ENCODE measurements at regions not wholly inside any gene's neighbourhood (a gene's known extent, or its start where the extent isn't known, plus 50 kb on each side); places are given as distances from the start of the nearest gene placed in this dataset.
"Not testable (repeated sequence)": the region's sequence is repeated elsewhere in the genome, so short reads cannot be mapped to it uniquely, and the experiment has no call there.

DNA sequence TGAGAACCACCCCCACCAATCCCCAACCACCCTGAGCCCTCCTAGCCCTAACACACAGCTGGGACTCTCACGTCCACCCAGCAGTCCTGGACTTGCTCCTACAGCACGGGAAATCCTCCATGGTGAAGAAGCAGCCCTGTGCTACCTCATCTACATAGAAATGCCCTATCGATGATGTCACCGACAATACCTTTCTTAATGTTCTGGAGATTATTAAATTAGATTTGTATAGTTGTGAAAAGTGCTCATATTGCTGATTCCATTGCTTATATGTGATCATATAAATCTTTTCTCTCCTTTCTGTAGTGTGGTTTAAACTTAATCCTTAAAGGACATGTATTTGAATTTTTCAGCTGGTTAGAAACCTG lies 97.1 kb downstream of the PPIAL4G start:
- H3K4me1 ChIP-seq (ENCODE audit: control insufficient read depth, insufficient read depth, low read length); H3K9me3 ChIP-seq (ENCODE audit: control insufficient read depth, insufficient read depth, low read length); H3K36me3 ChIP-seq (ENCODE audit: control insufficient read depth, insufficient read depth, low read length); DNase-seq (ENCODE audit: low read depth, low spot score); H3K27ac ChIP-seq (ENCODE audit: low read length); H3K27me3 ChIP-seq (ENCODE audit: control insufficient read depth, insufficient read depth, low read length); H3K4me3 ChIP-seq (ENCODE audit: low read length): not testable (repeated sequence)
- WGBS (ENCODE audit: insufficient coverage, insufficient read length): no CpG with 5 or more reads among the region's 4 CpGs

DNA sequence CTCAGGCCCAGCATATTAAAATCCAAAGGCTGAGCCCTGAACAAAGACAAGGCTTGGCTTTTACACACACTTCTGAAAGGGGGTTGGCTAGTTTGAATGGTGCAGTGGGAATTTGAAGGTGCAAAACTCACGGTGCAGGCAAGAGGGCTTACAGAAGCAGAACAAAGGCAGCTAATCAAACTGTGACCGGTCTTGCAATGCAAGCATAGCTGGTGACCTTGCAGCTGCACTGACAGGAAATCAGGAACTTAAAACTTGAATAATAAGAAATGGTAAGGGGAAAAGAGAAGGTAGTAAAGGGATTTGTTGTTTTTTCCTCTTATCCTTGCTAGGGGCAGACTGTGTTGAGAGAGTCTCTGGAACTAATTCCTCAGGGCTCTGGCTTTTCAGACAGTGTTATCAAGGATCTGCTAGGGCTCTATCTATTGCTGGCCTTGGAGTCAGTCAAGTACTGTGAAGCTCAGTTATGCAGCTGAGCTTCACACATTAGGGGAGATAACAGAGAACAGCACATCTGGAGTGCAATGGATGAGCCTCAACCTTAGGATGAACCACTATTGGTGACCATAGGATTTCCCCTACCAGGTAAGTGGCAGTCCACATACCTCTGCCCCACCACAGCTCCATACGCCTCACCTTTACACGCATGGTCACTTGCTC lies 97.6 kb downstream of the PPIAL4G start:
- Histone ChIP-seq H3K27me3 (ENCODE audit: control insufficient read depth, insufficient read depth, low read length) (no peaks in the 10 kb centered on the region), H3K9me3 (ENCODE audit: control insufficient read depth, insufficient read depth, low read length) (no peaks in the 10 kb centered on the region), H3K4me1 (ENCODE audit: control insufficient read depth, insufficient read depth, low read length) (no peaks in the 10 kb centered on the region), H3K4me3 (ENCODE audit: low read length) (no peak overlapping the region), H3K36me3 (ENCODE audit: control insufficient read depth, insufficient read depth, low read length) (no peaks in the 10 kb centered on the region), H3K27ac (ENCODE audit: low read length) (no peak overlapping the region)
- WGBS (ENCODE audit: insufficient coverage, insufficient read length): no CpG with 5 or more reads among the region's 4 CpGs
- DNase-seq (ENCODE audit: low read depth, low spot score): no peak

DNA sequence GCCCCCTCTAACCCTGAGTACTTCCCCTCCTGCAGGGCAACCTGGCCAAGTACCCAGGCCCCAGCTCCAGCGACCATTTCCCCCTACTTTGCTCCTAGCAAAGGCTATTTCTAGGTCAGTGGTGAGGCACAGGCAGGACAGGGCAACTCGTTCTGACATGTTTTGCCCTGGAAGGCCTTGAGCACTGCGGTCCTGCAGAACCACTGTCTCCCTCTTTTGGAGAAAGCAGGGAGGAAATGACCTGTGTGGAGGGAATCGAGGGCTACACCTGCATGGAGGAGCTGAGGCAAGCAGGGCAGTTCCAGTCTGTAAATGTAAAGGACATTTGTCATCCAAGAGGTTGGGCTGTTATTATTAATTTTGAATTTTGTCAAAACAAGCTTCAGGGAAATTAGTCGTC lies 99.1 kb downstream of the PPIAL4G start:
- Histone ChIP-seq H3K4me3 (ENCODE audit: low read length) (no peak overlapping the region), H3K27me3 (ENCODE audit: control insufficient read depth, insufficient read depth, low read length) (no peaks in the 10 kb centered on the region), H3K9me3 (ENCODE audit: control insufficient read depth, insufficient read depth, low read length) (no peaks in the 10 kb centered on the region), H3K4me1 (ENCODE audit: control insufficient read depth, insufficient read depth, low read length) (no peaks in the 10 kb centered on the region), H3K27ac (ENCODE audit: low read length) (no peak overlapping the region), H3K36me3 (ENCODE audit: control insufficient read depth, insufficient read depth, low read length) (no peaks in the 10 kb centered on the region)
- no peak for DNase-seq (ENCODE audit: low read depth, low spot score)
- no CpG with 5 or more reads among the region's 5 CpGs for WGBS (ENCODE audit: insufficient coverage, insufficient read length)

DNA sequence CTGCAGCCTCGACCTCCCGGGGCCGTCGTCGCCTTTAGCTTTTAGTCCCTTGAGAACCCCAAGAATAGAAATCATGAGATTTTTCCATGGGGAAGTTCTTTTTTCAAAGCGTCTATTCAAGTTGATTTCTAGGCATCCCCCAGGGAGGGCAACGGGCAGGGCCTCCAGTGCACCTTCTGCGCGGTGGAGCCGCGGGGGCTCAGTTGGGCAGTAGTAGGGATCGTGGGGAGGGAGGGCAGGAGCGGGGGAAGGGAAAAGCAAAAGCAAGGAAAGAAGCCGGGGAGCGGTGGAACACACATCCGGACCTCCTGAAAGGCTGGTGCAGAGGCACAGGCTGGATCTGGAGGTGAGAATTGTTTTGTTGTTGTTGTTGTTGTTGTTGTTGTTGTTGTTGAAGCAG lies 103.4 kb downstream of the PPIAL4G start:
- DNase-seq (ENCODE audit: low read depth, low spot score): no peak
- Histone ChIP-seq H3K36me3 (ENCODE audit: control insufficient read depth, insufficient read depth, low read length) (no peaks in the 10 kb centered on the region), H3K4me1 (ENCODE audit: control insufficient read depth, insufficient read depth, low read length) (no peaks in the 10 kb centered on the region), H3K4me3 (ENCODE audit: low read length) (peak overlapping the region; percentile 70; the same call in 1 of the 2 replicates), H3K9me3 (ENCODE audit: control insufficient read depth, insufficient read depth, low read length) (no peaks in the 10 kb centered on the region), H3K27ac (ENCODE audit: low read length) (no peak overlapping the region), H3K27me3 (ENCODE audit: control insufficient read depth, insufficient read depth, low read length) (no peaks in the 10 kb centered on the region)
- WGBS (ENCODE audit: insufficient coverage, insufficient read length): no CpG with 5 or more reads among the region's 16 CpGs

DNA sequence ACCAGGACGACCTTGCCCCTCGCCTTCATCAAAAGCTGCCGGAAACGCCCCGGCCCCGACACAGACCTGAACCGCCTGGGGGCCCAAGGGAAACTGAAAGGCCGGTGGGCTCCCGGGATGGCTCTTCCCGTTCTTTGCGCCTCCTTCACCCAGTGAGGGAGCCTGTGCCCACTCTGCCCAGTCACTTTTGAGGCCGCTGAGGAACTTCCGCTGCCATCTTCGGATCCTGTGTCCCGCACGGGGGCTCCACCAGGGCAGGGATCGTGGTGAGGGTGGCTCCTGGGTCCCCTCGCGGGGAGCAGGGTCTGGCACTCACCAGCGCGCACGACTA lies 104.0 kb downstream of the PPIAL4G start:
- Histone ChIP-seq H3K9me3 (ENCODE audit: control insufficient read depth, insufficient read depth, low read length) (no peaks in the 10 kb centered on the region), H3K4me1 (ENCODE audit: control insufficient read depth, insufficient read depth, low read length) (no peaks in the 10 kb centered on the region), H3K4me3 (ENCODE audit: low read length) (peak overlapping the region; percentile 70; the same call in 1 of the 2 replicates), H3K36me3 (ENCODE audit: control insufficient read depth, insufficient read depth, low read length) (no peaks in the 10 kb centered on the region), H3K27me3 (ENCODE audit: control insufficient read depth, insufficient read depth, low read length) (no peaks in the 10 kb centered on the region), H3K27ac (ENCODE audit: low read length) (no peak overlapping the region)
- WGBS (ENCODE audit: insufficient coverage, insufficient read length): no CpG with 5 or more reads among the region's 22 CpGs
- no peak for DNase-seq (ENCODE audit: low read depth, low spot score)

DNA sequence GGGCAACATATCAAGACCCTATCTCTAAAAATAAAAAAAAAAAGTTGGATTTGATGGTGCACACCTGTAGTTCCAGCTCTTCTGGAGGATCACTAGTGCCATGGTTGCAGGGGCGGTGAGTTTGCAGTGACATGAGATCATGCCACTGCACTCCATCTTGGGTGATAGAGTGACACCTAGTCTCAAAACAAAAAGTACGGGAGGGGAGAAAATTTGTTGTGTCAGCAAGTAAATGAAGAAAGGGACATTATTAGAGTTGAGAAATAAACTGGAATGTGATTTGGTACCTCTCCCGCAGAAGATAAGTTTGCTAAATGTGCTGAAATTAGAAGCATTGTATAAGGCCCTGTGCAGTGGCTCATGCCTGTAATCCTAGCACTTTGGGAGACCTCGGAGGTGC lies 105.1 kb downstream of the PPIAL4G start:
- WGBS (ENCODE audit: insufficient coverage, insufficient read length): no CpG with 5 or more reads among the region's 4 CpGs
- not testable (repeated sequence) for H3K27me3 ChIP-seq (ENCODE audit: control insufficient read depth, insufficient read depth, low read length); H3K27ac ChIP-seq (ENCODE audit: low read length); H3K4me3 ChIP-seq (ENCODE audit: low read length); H3K9me3 ChIP-seq (ENCODE audit: control insufficient read depth, insufficient read depth, low read length); H3K36me3 ChIP-seq (ENCODE audit: control insufficient read depth, insufficient read depth, low read length); H3K4me1 ChIP-seq (ENCODE audit: control insufficient read depth, insufficient read depth, low read length); DNase-seq (ENCODE audit: low read depth, low spot score)

DNA sequence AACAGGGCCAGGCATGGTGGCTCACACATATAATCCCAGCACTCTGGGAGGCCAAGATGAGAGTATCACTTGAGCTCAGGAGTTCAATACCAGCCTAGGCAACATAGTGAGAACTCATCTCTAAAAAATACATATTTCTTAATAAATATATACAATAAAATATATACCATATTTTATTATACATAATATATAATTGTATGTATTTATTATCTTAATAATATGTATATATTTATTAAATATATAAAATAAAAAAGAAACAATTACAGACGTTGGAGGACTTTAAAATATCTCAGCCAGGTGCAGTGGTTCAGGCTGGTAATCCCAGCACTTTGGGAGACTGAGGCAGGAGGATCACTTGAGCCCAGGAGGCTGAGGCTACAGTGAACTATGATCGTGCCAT lies 106.1 kb downstream of the PPIAL4G start:
- no CpG with 5 or more reads among the region's 2 CpGs for WGBS (ENCODE audit: insufficient coverage, insufficient read length)
- H3K27me3 ChIP-seq (ENCODE audit: control insufficient read depth, insufficient read depth, low read length); H3K36me3 ChIP-seq (ENCODE audit: control insufficient read depth, insufficient read depth, low read length); H3K4me3 ChIP-seq (ENCODE audit: low read length); H3K4me1 ChIP-seq (ENCODE audit: control insufficient read depth, insufficient read depth, low read length); H3K27ac ChIP-seq (ENCODE audit: low read length); H3K9me3 ChIP-seq (ENCODE audit: control insufficient read depth, insufficient read depth, low read length); DNase-seq (ENCODE audit: low read depth, low spot score): not testable (repeated sequence)

DNA sequence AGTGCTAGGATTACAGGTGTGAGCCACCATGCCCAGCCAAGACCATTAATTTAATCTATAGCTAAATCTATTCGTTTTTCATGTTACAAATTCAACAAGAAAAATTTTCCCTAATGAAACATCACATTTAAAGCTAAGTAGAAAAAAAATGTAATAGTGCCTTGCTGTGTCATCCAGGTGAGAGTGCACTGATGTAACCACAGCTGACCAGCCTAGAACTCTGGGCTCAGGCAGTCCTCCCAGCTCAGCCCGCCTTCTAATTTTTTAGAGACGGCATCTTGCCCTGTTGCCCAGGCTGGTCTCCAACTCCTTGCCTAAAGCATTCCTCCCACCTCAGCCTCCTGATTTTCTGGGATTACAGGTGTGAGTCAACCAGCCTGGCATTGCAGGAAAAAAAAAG lies 109.0 kb downstream of the PPIAL4G start:
- H3K27ac ChIP-seq (ENCODE audit: low read length): no peak overlapping the region
- no peaks in the 10 kb centered on the region for H3K9me3 ChIP-seq (ENCODE audit: control insufficient read depth, insufficient read depth, low read length)
- no CpG with 5 or more reads among the region's 3 CpGs for WGBS (ENCODE audit: insufficient coverage, insufficient read length)
- H3K4me3 ChIP-seq (ENCODE audit: low read length): no peak overlapping the region
- DNase-seq (ENCODE audit: low read depth, low spot score): no peak
- H3K4me1 ChIP-seq (ENCODE audit: control insufficient read depth, insufficient read depth, low read length): no peaks in the 10 kb centered on the region
- no peaks in the 10 kb centered on the region for H3K27me3 ChIP-seq (ENCODE audit: control insufficient read depth, insufficient read depth, low read length)
- no peaks in the 10 kb centered on the region for H3K36me3 ChIP-seq (ENCODE audit: control insufficient read depth, insufficient read depth, low read length)

DNA sequence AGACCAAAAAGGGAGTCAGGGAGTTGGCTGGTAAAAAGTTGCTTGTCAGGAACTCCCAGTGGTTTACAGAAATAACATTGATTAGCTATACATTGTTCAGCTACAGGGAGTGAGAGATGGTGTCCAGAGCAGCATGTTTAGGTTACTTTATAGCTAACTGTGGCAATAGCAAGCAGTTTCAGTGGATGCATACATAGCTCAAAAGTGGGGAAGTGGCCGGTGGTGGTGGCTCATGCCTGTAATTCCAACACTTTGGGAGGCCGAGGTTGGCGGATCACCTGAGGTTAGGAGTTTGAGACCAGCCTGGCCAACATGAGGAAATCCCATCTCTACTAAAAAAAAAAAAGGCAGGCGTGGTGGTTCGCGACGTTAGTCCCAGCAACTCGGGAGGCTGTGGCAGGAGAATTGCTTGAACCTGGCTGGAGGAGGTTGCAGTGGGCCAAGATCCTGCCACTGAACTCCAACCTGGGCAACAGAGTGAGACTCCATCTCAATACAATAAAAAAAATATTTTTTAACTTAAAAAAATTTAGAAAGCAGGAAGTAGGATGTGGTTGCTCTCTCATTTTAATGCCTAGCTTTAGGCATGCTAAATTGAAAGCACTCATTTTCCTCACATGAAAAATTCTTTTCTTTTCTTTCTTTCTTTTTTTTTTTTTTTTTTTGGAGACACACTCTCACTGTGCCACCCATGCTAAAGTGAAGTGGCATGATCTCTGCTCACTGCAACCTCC lies 109.7 kb downstream of the PPIAL4G start:
- Histone ChIP-seq H3K4me1 (ENCODE audit: control insufficient read depth, insufficient read depth, low read length) (no peaks in the 10 kb centered on the region), H3K9me3 (ENCODE audit: control insufficient read depth, insufficient read depth, low read length) (no peaks in the 10 kb centered on the region), H3K4me3 (ENCODE audit: low read length) (no peak overlapping the region), H3K36me3 (ENCODE audit: control insufficient read depth, insufficient read depth, low read length) (no peaks in the 10 kb centered on the region), H3K27me3 (ENCODE audit: control insufficient read depth, insufficient read depth, low read length) (no peaks in the 10 kb centered on the region), H3K27ac (ENCODE audit: low read length) (no peak overlapping the region)
- DNase-seq (ENCODE audit: low read depth, low spot score): no peak
- no CpG with 5 or more reads among the region's 8 CpGs for WGBS (ENCODE audit: insufficient coverage, insufficient read length)

DNA sequence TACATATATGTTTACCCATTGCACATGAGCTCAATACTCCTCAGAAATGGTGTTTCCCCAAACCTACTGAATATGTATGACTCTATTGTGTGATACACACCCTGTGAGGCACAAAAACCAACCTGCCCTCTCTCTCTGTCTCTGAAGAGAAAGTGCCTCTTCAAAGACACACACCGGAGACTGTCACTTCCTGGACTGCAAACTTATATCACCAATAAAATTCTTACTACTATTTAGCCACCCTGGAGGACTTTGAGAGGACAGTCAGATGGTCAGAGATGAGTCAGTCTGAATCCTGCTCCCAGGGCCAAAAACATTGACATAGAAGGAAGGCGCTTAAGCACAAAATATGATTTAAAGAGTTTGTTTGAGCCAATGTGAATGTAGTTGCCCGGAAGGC lies 110.4 kb downstream of the PPIAL4G start:
- no peak overlapping the region for H3K27ac ChIP-seq (ENCODE audit: low read length)
- no peak overlapping the region for H3K4me3 ChIP-seq (ENCODE audit: low read length)
- no peak for DNase-seq (ENCODE audit: low read depth, low spot score)
- no peaks in the 10 kb centered on the region for H3K36me3 ChIP-seq (ENCODE audit: control insufficient read depth, insufficient read depth, low read length)
- no CpG with 5 or more reads among the region's 3 CpGs for WGBS (ENCODE audit: insufficient coverage, insufficient read length)
- no peaks in the 10 kb centered on the region for H3K9me3 ChIP-seq (ENCODE audit: control insufficient read depth, insufficient read depth, low read length)
- no peaks in the 10 kb centered on the region for H3K27me3 ChIP-seq (ENCODE audit: control insufficient read depth, insufficient read depth, low read length)
- H3K4me1 ChIP-seq (ENCODE audit: control insufficient read depth, insufficient read depth, low read length): no peaks in the 10 kb centered on the region

Measured in iPS DF 6.9 (cell line).